Activated T-cell treated with anti-CD3 and anti-CD28 coated beads, Interleukin-2, amount 50 U/mL, for 48 hours (primary cell): ENCODE measurements at regions not wholly inside any gene's neighbourhood (a gene's known extent, or its start where the extent isn't known, plus 50 kb on each side); places are given as distances from the start of the nearest gene placed in this dataset.
A peak's percentile ranks its signal among the peaks of the same experiment; 100 is the strongest.

ENCODE experiments used
- DNase-seq, 2 experiments: peaks; one replicate each; pipeline ENCODE4 v3.0.0-alpha.2; 2020

- no peak for DNase-seq
These were observed 169.1 kb upstream of the CST7 start for GRCh38 chr20:24779946-24780345.

- DNase-seq = no peak
These were observed 168.2 kb upstream of the CST7 start for GRCh38 chr20:24780674-24781417.

GRCh38 chr20:24781418-24781980 lies 167.6 kb upstream of the CST7 start:
- peak; percentile 34 to 37 for DNase-seq

- DNase-seq = no peak
These were observed 166.8 kb upstream of the CST7 start for GRCh38 chr20:24782301-24782700.

GRCh38 chr20:24782801-24783630 lies 166.1 kb upstream of the CST7 start:
- DNase-seq = no peak

- DNase-seq = no peak
These were observed 165.2 kb upstream of the CST7 start for GRCh38 chr20:24783631-24784492.

GRCh38 chr20:24784607-24785006 lies 164.5 kb upstream of the CST7 start:
- no peak for DNase-seq

- DNase-seq = no peak
These were observed 163.6 kb upstream of the CST7 start for GRCh38 chr20:24785141-24786110.

- no peak for DNase-seq
These were observed 163.0 kb upstream of the CST7 start for GRCh38 chr20:24786111-24786495.

GRCh38 chr20:24786646-24787045 lies 162.4 kb upstream of the CST7 start:
- no peak for DNase-seq

- DNase-seq = no peak
These were observed 162.0 kb upstream of the CST7 start for GRCh38 chr20:24787071-24787470.

GRCh38 chr20:24787621-24788020 lies 161.4 kb upstream of the CST7 start:
- no peak for DNase-seq

GRCh38 chr20:24789877-24790276 lies 159.2 kb upstream of the CST7 start:
- DNase-seq = no peak

- DNase-seq = no peak
These were observed 158.3 kb upstream of the CST7 start for GRCh38 chr20:24790746-24791283.

GRCh38 chr20:24791953-24792352 lies 157.1 kb upstream of the CST7 start:
- DNase-seq = no peak

- no peak for DNase-seq
These were observed 156.2 kb upstream of the CST7 start for GRCh38 chr20:24792641-24793495.

GRCh38 chr20:24795436-24795835 lies 153.6 kb upstream of the CST7 start:
- DNase-seq = no peak

GRCh38 chr20:24796236-24796635 lies 152.8 kb upstream of the CST7 start:
- DNase-seq = no peak

GRCh38 chr20:24797113-24797512 lies 152.0 kb upstream of the CST7 start:
- DNase-seq = no peak
